GM18505 (cell line): ENCODE measurements at regions not wholly inside any gene's neighbourhood (a gene's known extent, or its start where the extent isn't known, plus 50 kb on each side); places are given as distances from the start of the nearest gene placed in this dataset.
"Not testable (repeated sequence)": the region's sequence is repeated elsewhere in the genome, so short reads cannot be mapped to it uniquely, and the experiment has no call there.

ENCODE experiments used
- ATAC-seq: cut with Tn5 transposase; IDR thresholded peaks from one replicate; pipeline ENCODE4 v1.9.1; 2021; ENCODE audit not compliant: unreplicated experiment
- POLR2A ChIP-seq: IDR thresholded peaks from 4 replicates; pipeline ENCODE4 v1.6.1; 2011; ENCODE audit warnings: borderline replicate concordance; ENCODE audit not compliant: insufficient read depth, insufficient read length; ENCODE audit errors: extremely low read depth

GRCh38 chr13:73810647-73811046, 323.6 kb downstream of the KLF12 start:
- TF ChIP-seq POLR2A: no peak
- ATAC-seq: no peak

- no peak for TF ChIP-seq POLR2A
- ATAC-seq: no peak
Measured at GRCh38 chr13:73809561-73809960, 324.6 kb downstream of the KLF12 start.

GRCh38 chr13:73808318-73808717, 325.9 kb downstream of the KLF12 start:
- ATAC-seq: no peak

GRCh38 chr13:73805326-73805958, 328.8 kb downstream of the KLF12 start:
- not testable (repeated sequence) for ATAC-seq

More at GRCh38 chr13:73808318-73808717, 325.9 kb downstream of the KLF12 start:
- TF ChIP-seq POLR2A: no peak

- no peak for ATAC-seq
Measured at GRCh38 chr13:73803997-73804396, 330.2 kb downstream of the KLF12 start.

GRCh38 chr13:73800011-73800410, 334.2 kb downstream of the KLF12 start:
- TF ChIP-seq POLR2A: no peak
- no peak for ATAC-seq

More at GRCh38 chr13:73803997-73804396, 330.2 kb downstream of the KLF12 start:
- no peak for TF ChIP-seq POLR2A

- TF ChIP-seq POLR2A: no peak
- ATAC-seq: no peak
Measured at GRCh38 chr13:73794755-73795154, 339.4 kb downstream of the KLF12 start.

GRCh38 chr13:73793361-73793760, 340.8 kb downstream of the KLF12 start:
- ATAC-seq: no peak
- TF ChIP-seq POLR2A: no peak

GRCh38 chr13:73792796-73793195, 341.4 kb downstream of the KLF12 start:
- ATAC-seq: no peak
- TF ChIP-seq POLR2A: no peak

GRCh38 chr13:73782450-73783449, 351.5 kb downstream of the KLF12 start:
- no peak for ATAC-seq
- TF ChIP-seq POLR2A: no peak

- no peak for ATAC-seq
- TF ChIP-seq POLR2A: no peak
Measured at GRCh38 chr13:73781384-73781783, 352.8 kb downstream of the KLF12 start.

- TF ChIP-seq POLR2A: no peak
- ATAC-seq: no peak
Measured at GRCh38 chr13:73779881-73780280, 354.3 kb downstream of the KLF12 start.

- no peak for TF ChIP-seq POLR2A
- ATAC-seq: no peak
Measured at GRCh38 chr13:73778242-73778864, 355.9 kb downstream of the KLF12 start.

GRCh38 chr13:73777134-73777533, 357.1 kb downstream of the KLF12 start:
- no peak for TF ChIP-seq POLR2A
- no peak for ATAC-seq

- ATAC-seq: no peak
- no peak for TF ChIP-seq POLR2A
Measured at GRCh38 chr13:73776151-73776785, 357.9 kb downstream of the KLF12 start.
